ENCODE measurements at regions not wholly inside any gene's neighbourhood (a gene's known extent, or its start where the extent isn't known, plus 50 kb on each side); places are given as distances from the start of the nearest gene placed in this dataset.

DNA sequence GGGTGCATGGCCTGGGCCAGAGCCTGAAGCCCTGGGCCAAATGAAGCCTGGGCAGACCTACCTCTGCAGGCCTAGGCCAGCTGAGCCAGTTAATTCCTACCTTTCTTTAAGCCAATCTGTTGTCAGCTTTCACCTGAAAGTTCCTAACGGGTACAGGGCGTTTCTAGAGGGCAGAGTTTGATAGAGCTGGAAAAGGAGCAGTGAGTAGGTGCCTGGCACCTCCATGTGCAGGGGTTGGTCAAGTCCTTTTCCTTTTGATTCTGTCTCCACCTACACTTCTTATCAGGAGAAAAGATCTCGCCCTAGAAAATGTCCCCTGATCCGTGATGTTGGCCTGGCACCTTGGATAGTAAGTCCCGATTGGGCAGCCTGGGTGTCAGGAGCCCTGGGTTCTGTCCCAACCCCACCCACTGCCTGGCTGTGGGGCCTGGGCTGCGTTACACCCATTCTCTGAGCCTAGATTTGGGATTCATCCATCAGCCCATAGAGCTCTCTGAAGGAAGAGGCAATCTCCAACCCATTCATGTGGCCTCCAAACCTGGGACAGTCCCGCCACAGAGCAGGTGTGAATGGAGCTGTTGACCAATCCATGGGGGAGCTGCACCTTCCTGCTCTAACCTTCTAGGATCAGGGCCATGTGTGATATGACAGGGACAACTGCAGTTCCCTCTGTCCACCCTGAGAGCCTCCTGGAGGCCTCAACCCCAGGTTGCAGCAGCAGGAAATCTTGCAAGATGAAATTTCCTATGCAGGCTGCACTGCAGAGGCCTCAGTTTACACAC, 304.3 kb downstream of the MATN1 start (continued):
- TF ChIP-seq, protein P1, sequence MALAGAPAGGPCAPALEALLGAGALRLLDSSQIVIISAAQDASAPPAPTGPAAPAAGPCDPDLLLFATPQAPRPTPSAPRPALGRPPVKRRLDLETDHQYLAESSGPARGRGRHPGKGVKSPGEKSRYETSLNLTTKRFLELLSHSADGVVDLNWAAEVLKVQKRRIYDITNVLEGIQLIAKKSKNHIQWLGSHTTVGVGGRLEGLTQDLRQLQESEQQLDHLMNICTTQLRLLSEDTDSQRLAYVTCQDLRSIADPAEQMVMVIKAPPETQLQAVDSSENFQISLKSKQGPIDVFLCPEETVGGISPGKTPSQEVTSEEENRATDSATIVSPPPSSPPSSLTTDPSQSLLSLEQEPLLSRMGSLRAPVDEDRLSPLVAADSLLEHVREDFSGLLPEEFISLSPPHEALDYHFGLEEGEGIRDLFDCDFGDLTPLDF (CRISPR knock-in tag; IDR thresholded peaks at IDR 0.05), result no peak
- TF ChIP-seq RNF2 (conservative IDR thresholded peaks at IDR 0.05; ENCODE audit: low read depth) (no peak), ZNF678 (CRISPR knock-in tag; IDR thresholded peaks at IDR 0.05) (no peak), MYC (CRISPR knock-in tag; IDR thresholded peaks at IDR 0.05; ENCODE audit: borderline replicate concordance) (no peak), ZNF773 (CRISPR knock-in tag; IDR thresholded peaks at IDR 0.05; ENCODE audit: borderline replicate concordance) (no peak), ZNF501 (CRISPR knock-in tag; IDR thresholded peaks at IDR 0.05) (no peak), ZNF253 (CRISPR knock-in tag; IDR thresholded peaks at IDR 0.05; ENCODE audit: borderline replicate concordance) (no peak), NCOA2 (CRISPR knock-in tag; IDR thresholded peaks at IDR 0.05) (no peak)
- TF ChIP-seq, protein P2, sequence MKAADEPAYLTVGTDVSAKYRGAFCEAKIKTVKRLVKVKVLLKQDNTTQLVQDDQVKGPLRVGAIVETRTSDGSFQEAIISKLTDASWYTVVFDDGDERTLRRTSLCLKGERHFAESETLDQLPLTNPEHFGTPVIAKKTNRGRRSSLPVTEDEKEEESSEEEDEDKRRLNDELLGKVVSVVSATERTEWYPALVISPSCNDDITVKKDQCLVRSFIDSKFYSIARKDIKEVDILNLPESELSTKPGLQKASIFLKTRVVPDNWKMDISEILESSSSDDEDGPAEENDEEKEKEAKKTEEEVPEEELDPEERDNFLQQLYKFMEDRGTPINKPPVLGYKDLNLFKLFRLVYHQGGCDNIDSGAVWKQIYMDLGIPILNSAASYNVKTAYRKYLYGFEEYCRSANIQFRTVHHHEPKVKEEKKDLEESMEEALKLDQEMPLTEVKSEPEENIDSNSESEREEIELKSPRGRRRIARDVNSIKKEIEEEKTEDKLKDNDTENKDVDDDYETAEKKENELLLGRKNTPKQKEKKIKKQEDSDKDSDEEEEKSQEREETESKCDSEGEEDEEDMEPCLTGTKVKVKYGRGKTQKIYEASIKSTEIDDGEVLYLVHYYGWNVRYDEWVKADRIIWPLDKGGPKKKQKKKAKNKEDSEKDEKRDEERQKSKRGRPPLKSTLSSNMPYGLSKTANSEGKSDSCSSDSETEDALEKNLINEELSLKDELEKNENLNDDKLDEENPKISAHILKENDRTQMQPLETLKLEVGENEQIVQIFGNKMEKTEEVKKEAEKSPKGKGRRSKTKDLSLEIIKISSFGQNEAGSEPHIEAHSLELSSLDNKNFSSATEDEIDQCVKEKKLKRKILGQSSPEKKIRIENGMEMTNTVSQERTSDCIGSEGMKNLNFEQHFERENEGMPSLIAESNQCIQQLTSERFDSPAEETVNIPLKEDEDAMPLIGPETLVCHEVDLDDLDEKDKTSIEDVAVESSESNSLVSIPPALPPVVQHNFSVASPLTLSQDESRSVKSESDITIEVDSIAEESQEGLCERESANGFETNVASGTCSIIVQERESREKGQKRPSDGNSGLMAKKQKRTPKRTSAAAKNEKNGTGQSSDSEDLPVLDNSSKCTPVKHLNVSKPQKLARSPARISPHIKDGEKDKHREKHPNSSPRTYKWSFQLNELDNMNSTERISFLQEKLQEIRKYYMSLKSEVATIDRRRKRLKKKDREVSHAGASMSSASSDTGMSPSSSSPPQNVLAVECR (CRISPR knock-in tag; IDR thresholded peaks at IDR 0.05; ENCODE audit: borderline replicate concordance), result no peak
- TF ChIP-seq, protein P3, sequence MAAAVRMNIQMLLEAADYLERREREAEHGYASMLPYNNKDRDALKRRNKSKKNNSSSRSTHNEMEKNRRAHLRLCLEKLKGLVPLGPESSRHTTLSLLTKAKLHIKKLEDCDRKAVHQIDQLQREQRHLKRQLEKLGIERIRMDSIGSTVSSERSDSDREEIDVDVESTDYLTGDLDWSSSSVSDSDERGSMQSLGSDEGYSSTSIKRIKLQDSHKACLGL (CRISPR knock-in tag; IDR thresholded peaks at IDR 0.05), result no peak
- TF ChIP-seq, protein P4, sequence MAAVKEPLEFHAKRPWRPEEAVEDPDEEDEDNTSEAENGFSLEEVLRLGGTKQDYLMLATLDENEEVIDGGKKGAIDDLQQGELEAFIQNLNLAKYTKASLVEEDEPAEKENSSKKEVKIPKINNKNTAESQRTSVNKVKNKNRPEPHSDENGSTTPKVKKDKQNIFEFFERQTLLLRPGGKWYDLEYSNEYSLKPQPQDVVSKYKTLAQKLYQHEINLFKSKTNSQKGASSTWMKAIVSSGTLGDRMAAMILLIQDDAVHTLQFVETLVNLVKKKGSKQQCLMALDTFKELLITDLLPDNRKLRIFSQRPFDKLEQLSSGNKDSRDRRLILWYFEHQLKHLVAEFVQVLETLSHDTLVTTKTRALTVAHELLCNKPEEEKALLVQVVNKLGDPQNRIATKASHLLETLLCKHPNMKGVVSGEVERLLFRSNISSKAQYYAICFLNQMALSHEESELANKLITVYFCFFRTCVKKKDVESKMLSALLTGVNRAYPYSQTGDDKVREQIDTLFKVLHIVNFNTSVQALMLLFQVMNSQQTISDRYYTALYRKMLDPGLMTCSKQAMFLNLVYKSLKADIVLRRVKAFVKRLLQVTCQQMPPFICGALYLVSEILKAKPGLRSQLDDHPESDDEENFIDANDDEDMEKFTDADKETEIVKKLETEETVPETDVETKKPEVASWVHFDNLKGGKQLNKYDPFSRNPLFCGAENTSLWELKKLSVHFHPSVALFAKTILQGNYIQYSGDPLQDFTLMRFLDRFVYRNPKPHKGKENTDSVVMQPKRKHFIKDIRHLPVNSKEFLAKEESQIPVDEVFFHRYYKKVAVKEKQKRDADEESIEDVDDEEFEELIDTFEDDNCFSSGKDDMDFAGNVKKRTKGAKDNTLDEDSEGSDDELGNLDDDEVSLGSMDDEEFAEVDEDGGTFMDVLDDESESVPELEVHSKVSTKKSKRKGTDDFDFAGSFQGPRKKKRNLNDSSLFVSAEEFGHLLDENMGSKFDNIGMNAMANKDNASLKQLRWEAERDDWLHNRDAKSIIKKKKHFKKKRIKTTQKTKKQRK (IDR thresholded peaks at IDR 0.05; ENCODE audit: low read length), result no peak
- TF ChIP-seq, protein P5, sequence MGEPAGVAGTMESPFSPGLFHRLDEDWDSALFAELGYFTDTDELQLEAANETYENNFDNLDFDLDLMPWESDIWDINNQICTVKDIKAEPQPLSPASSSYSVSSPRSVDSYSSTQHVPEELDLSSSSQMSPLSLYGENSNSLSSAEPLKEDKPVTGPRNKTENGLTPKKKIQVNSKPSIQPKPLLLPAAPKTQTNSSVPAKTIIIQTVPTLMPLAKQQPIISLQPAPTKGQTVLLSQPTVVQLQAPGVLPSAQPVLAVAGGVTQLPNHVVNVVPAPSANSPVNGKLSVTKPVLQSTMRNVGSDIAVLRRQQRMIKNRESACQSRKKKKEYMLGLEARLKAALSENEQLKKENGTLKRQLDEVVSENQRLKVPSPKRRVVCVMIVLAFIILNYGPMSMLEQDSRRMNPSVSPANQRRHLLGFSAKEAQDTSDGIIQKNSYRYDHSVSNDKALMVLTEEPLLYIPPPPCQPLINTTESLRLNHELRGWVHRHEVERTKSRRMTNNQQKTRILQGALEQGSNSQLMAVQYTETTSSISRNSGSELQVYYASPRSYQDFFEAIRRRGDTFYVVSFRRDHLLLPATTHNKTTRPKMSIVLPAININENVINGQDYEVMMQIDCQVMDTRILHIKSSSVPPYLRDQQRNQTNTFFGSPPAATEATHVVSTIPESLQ (CRISPR knock-in tag; conservative IDR thresholded peaks at IDR 0.05), result no peak
